H1 (cell line): ENCODE measurements at regions not wholly inside any gene's neighbourhood (a gene's known extent, or its start where the extent isn't known, plus 50 kb on each side); places are given as distances from the start of the nearest gene placed in this dataset.

ENCODE experiments used
- CTCF ChIA-PET: fragments of 300-600 bp; sonication (Branson Sonifier 250); formaldehyde crosslinking; loops from one replicate; lab custom pipeline; 2021; ENCODE audit not compliant: partially characterized antibody; lab: Charles Lee
- POLR2A ChIA-PET: fragments of 300-600 bp; sonication (Branson Sonifier 250); formaldehyde crosslinking; loops from one replicate; lab custom pipeline; 2021; ENCODE audit warnings: inconsistent platforms; ENCODE audit not compliant: partially characterized antibody; lab: Charles Lee
- DNase-seq, 2 experiments: peaks; one replicate each; pipeline versions ENCODE4 v3.0.0 to v3.0.0-alpha.2; 2010 to 2022; ENCODE audit warnings: low spot score in 2 of 2, low read depth in 1 of 2, mixed read lengths in 1 of 2
- FAIRE-seq: peaks from 2 replicates; lab custom pipeline; 2011; peaks lifted over from hg19 to GRCh38; lab: Jason Lieb, UNC
- H2AFZ ChIP-seq: 2 replicates; pipeline ENCODE4 v1.8.1; 2012; ENCODE audit warnings: low read length, inconsistent platforms
- H2AK5ac ChIP-seq: 2 replicates; pipeline ENCODE4 v1.6.1; 2013; ENCODE audit warnings: low read depth, low read length
- H2BK120ac ChIP-seq: replicated peaks from 2 replicates; pipeline ENCODE3; 2013; ENCODE audit warnings: low read depth, low read length, inconsistent platforms
- H2BK12ac ChIP-seq: 2 replicates; pipeline ENCODE4 v1.6.1; 2013; ENCODE audit warnings: low read depth, low read length
- H2BK15ac ChIP-seq: 2 replicates; pipeline ENCODE4 v1.6.1; 2013; ENCODE audit warnings: low read length
- H2BK20ac ChIP-seq: 2 replicates; pipeline ENCODE4 v1.6.1; 2013; ENCODE audit warnings: low read length
- H2BK5ac ChIP-seq: 2 replicates; pipeline ENCODE4 v1.6.1; 2013; ENCODE audit warnings: low read depth, low read length
- H3K14ac ChIP-seq: 2 replicates; pipeline ENCODE4 v1.6.1; 2013; ENCODE audit warnings: inconsistent platforms; ENCODE audit not compliant: insufficient read length
- H3K18ac ChIP-seq: 2 replicates; pipeline ENCODE4 v1.6.1; 2013; ENCODE audit warnings: low read length; ENCODE audit errors: extremely low read depth
- H3K23ac ChIP-seq: 2 replicates; pipeline ENCODE4 v1.6.1; 2013; ENCODE audit warnings: inconsistent platforms; ENCODE audit not compliant: insufficient read length
- H3K23me2 ChIP-seq: 2 replicates; pipeline ENCODE4 v1.6.1; 2013; ENCODE audit warnings: low read depth, low read length
- H3K27ac ChIP-seq: 2 replicates; pipeline ENCODE4 v1.6.1; 2011; ENCODE audit warnings: low read depth, low read length, inconsistent platforms
- H3K27me3 ChIP-seq, 4 experiments: replicated peaks in 1 of 4; 1 replicate in 1 of 4; 2 replicates in 3 of 4; pipeline versions ENCODE4 v1.6.1 to v1.8.1; 2011 to 2013; ENCODE audit warnings: low read length in 3 of 4, mild to moderate bottlenecking in 3 of 4, inconsistent platforms in 2 of 4, mixed read lengths in 2 of 4, moderate library complexity in 1 of 4; ENCODE audit not compliant: control insufficient read depth in 3 of 4, insufficient read depth in 3 of 4; ENCODE audit errors: extremely low read depth in 1 of 4
- H3K36me3 ChIP-seq, 4 experiments: 2 replicates each; pipeline versions ENCODE4 v1.6.1 to v1.8.1; 2011 to 2013; ENCODE audit warnings: mild to moderate bottlenecking in 4 of 4, low read length in 3 of 4, moderate library complexity in 2 of 4, control low read depth in 1 of 4, inconsistent platforms in 1 of 4; ENCODE audit not compliant: insufficient read depth in 4 of 4, control insufficient read depth in 2 of 4
- H3K4ac ChIP-seq: replicated peaks from 2 replicates; pipeline ENCODE3; 2013; ENCODE audit warnings: low read length, low read depth, mixed read lengths, inconsistent platforms; ENCODE audit not compliant: insufficient read length
- H3K4me1 ChIP-seq, 4 experiments: replicated peaks in 1 of 4; 1 replicate in 1 of 4; 2 replicates in 3 of 4; pipeline versions ENCODE4 v1.6.1 to v1.8.1; 2011 to 2013; ENCODE audit warnings: low read length in 3 of 4, inconsistent platforms in 2 of 4, mixed read lengths in 1 of 4; ENCODE audit not compliant: insufficient read depth in 4 of 4, control insufficient read depth in 3 of 4
- H3K4me2 ChIP-seq, 2 experiments: 2 replicates each; pipeline versions ENCODE4 v1.6.1 to v1.8.1; 2011 to 2013; ENCODE audit warnings: low read depth in 2 of 2, low read length in 2 of 2, control low read depth in 1 of 2, inconsistent platforms in 1 of 2, mild to moderate bottlenecking in 1 of 2; ENCODE audit not compliant: insufficient read depth in 1 of 2
- H3K4me3 ChIP-seq, 4 experiments: fragments of 200-600, 300-600 bp in 1 of 4; sonication (generic), shearing (Covaris generic), sonication (Bioruptor Twin) in 1 of 4; 2 replicates each; pipeline versions ENCODE4 v1.5.1 to v1.8.1; 2011 to 2016; ENCODE audit warnings: low read length in 4 of 4, low read depth in 3 of 4, control low read depth in 2 of 4, inconsistent platforms in 2 of 4, mild to moderate bottlenecking in 2 of 4, mixed read lengths in 1 of 4, moderate library complexity in 1 of 4; ENCODE audit not compliant: insufficient read depth in 2 of 4; ENCODE audit errors: extremely low read depth in 1 of 4
- H3K56ac ChIP-seq: replicated peaks from 2 replicates; pipeline ENCODE3; 2013; ENCODE audit warnings: low read depth, mild to moderate bottlenecking, mixed read lengths, low read length, inconsistent platforms; ENCODE audit not compliant: insufficient read length
- H3K79me1 ChIP-seq: 2 replicates; pipeline ENCODE4 v1.6.1; 2013; ENCODE audit warnings: low read depth, low read length, control low read depth
- H3K79me2 ChIP-seq, 2 experiments: 2 replicates each; pipeline versions ENCODE4 v1.6.1 to v1.8.1; 2012 to 2013; ENCODE audit warnings: low read length in 2 of 2, mild to moderate bottlenecking in 2 of 2, inconsistent platforms in 1 of 2; ENCODE audit not compliant: insufficient read depth in 2 of 2, control insufficient read depth in 1 of 2
- H3K9ac ChIP-seq, 4 experiments: replicated peaks in 1 of 4; 1 replicate in 1 of 4; 2 replicates in 3 of 4; pipeline versions ENCODE4 v1.6.1 to v1.8.1; 2011 to 2013; ENCODE audit warnings: low read depth in 3 of 4, low read length in 3 of 4, control low read depth in 2 of 4, mild to moderate bottlenecking in 2 of 4, moderate library complexity in 2 of 4, inconsistent platforms in 1 of 4; ENCODE audit errors: extremely low read depth in 1 of 4
- H3K9me3 ChIP-seq, 2 experiments: 2 replicates each; pipeline versions ENCODE4 v1.6.1 to v1.8.1; 2012 to 2013; ENCODE audit warnings: mild to moderate bottlenecking in 2 of 2, moderate library complexity in 2 of 2, control low read depth in 1 of 2, inconsistent platforms in 1 of 2, low read depth in 1 of 2, low read length in 1 of 2, mixed read lengths in 1 of 2; ENCODE audit not compliant: insufficient read depth in 2 of 2
- H4K20me1 ChIP-seq, 2 experiments: replicated peaks in 1 of 2; 2 replicates each; pipeline versions ENCODE3 to v1.8.1; 2011 to 2013; ENCODE audit warnings: inconsistent platforms in 2 of 2, low read length in 2 of 2, mild to moderate bottlenecking in 1 of 2; ENCODE audit not compliant: insufficient read depth in 2 of 2, control insufficient read depth in 1 of 2
- H4K5ac ChIP-seq: 2 replicates; pipeline ENCODE4 v1.6.1; 2013; ENCODE audit warnings: low read length, low read depth, mixed read lengths, inconsistent platforms; ENCODE audit not compliant: insufficient read length
- H4K8ac ChIP-seq: 2 replicates; pipeline ENCODE4 v1.8.0; 2013; ENCODE audit warnings: mild to moderate bottlenecking, moderate library complexity, low read length, inconsistent platforms; ENCODE audit not compliant: insufficient read depth; ENCODE audit errors: extremely low read depth
- H4K91ac ChIP-seq: replicated peaks from 2 replicates; pipeline ENCODE3; 2013; ENCODE audit warnings: low read length, mixed read lengths, inconsistent platforms; ENCODE audit not compliant: insufficient read length
- SIN3A ChIP-seq, 2 experiments: IDR thresholded peaks in 1 of 2; conservative IDR thresholded peaks in 1 of 2; 2 replicates each; pipeline ENCODE4 v1.6.1; 2011 to 2012; ENCODE audit warnings: low read length in 2 of 2, improper control_type of control experiment in 1 of 2, low read depth in 1 of 2, mild to moderate bottlenecking in 1 of 2
- TBP ChIP-seq: IDR thresholded peaks from 2 replicates; pipeline ENCODE4 v1.6.1; 2011; ENCODE audit warnings: low read depth, low read length, improper control_type of control experiment
- WGBS, 2 experiments: shearing (Covaris generic) in 1 of 2; methylation state at CpG; one replicate each; pipeline versions ENCODE4 v1.1.6 to v1.1.7; 2013 to 2015; ENCODE audit warnings: low lambda C conversion rate in 2 of 2, mixed read lengths in 2 of 2, inconsistent platforms in 1 of 2, low coverage in 1 of 2, missing lambda C conversion rate in 1 of 2; ENCODE audit not compliant: insufficient replicate concordance in 2 of 2, insufficient coverage in 1 of 2, insufficient read length in 1 of 2; ENCODE audit errors: extremely low coverage in 1 of 2, missing lambda C conversion rate in 1 of 2; 5-methylcytosine and 5-hydroxymethylcytosine counted together

DNA sequence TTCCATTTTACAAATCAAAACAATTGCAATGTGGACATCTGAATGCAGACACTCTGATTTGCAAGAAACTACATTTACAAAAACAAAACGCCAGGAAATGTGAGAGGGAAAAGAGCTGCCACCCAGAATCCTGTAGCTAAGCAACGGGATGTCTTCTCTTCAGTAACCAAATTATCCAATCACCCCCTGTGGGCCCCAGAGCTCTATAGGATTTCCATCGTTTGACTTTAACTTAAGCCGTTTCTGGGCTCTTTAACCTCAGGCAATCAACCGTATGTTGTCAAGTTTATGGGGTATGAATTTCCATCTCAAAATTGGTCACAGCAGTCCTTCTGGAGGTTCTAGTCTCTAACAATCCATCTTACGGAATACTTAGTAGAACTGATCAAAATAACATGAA, 240.5 kb downstream of the ETV1 start:
- FAIRE-seq (peak; percentile 94), DNase-seq (no peak)
- Histone ChIP-seq H3K9ac (no peak overlapping the region), H2AK5ac (no peak overlapping the region), H2BK120ac (no peak overlapping the region), H3K27ac (no peak overlapping the region), H2AFZ (no peak overlapping the region), H3K4me3 (peak overlapping the region in 1 of 4 experiments; percentile 10; a peak in 1 of 8 replicates), H4K20me1 (no peaks in the 10 kb centered on the region), H3K36me3 (no peaks in the 10 kb centered on the region), H3K14ac (no peak overlapping the region), H3K4me1 (peaks cover 0 to 8% (median 3%) of the 10 kb centered on the region in 4 experiments; a peak in 3 of 7 replicates), H3K27me3 (no peaks in the 10 kb centered on the region), H3K56ac (no peak overlapping the region), H2BK20ac (no peak overlapping the region), H3K18ac (no peak overlapping the region), H3K79me2 (no peaks in the 10 kb centered on the region), H3K4me2 (no peak overlapping the region; a peak in 1 of 4 replicates), H4K91ac (no peak overlapping the region), H3K23me2 (no peaks in the 10 kb centered on the region; the same call in 1 of the 2 replicates), H4K5ac (no peak overlapping the region), H2BK12ac (no peak overlapping the region), H3K23ac (no peak overlapping the region), H3K4ac (no peak overlapping the region), H2BK5ac (no peak overlapping the region), H3K9me3 (no peaks in the 10 kb centered on the region), H3K79me1 (no peaks in the 10 kb centered on the region), H4K8ac (no peak overlapping the region), H2BK15ac (no peak overlapping the region)
- ChIA-PET POLR2A (no interaction called here), CTCF (interaction anchor here (1.4 kb wide), 1 partner anchor 24 kb away, joined by 3 read pairs; no protein-coding TSS in a partner anchor)
- WGBS, 2 experiments, result 23% methylated on average over 6 of the region's 6 CpGs; no CpG with 5 or more reads in 1 of the 2 experiments
- TF ChIP-seq SIN3A (conservative IDR thresholded peaks at IDR 0.05 in 1 of 2, IDR thresholded peaks at IDR 0.05 in 1 of 2; ENCODE audit: low read depth in 1 of 2, low read length in 2 of 2) (no peak), TBP (no peak)
